NCI-H1694 treated with DMSO at 0.1 percent for 48 hours (cell line): ENCODE measurements at regions not wholly inside any gene's neighbourhood (a gene's known extent, or its start where the extent isn't known, plus 50 kb on each side); places are given as distances from the start of the nearest gene placed in this dataset.
"Not testable (repeated sequence)": the region's sequence is repeated elsewhere in the genome, so short reads cannot be mapped to it uniquely, and the experiment has no call there.

Experiments
- DNase-seq: peaks from one replicate; lab custom pipeline; 2025; lab: John Stamatoyannopoulos, UW

DNA sequence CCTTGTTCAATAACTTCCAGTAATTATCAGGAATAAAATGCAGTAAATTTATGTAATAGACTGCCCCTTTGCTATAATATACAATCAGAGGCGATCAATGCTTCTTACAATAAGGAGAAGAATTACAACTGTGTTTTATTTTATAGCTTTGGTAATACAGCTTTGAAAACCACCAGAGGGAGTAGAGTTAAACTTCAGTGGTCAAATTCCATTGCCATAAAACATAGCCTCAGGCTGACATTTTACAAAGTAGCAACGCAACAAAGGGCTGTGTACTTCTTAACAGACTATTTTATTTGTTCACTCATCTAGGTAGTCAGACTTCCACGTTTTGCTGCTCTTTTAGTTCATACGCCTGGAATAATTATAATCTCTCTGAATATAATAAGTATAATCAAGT is 58.5 kb downstream of the TEX13C start:
- no peak for DNase-seq

DNA sequence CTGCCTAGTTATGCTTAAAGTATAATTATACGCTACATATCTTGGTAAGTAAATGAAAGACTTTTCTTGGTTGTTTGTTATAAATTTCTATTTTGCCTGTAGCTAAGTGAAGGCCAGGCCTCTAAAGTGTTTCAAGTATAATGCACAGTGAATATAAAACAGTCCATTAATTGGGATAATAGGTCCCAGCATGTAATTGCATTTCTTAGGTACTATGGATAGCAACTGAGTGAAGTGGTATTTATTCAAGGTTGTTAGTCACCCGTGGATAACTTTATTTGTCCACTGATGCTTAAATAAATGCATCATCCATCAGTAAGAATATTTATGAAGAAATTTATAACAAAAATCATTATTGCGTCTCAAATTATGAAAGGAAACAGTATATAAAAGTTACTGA is 59.1 kb downstream of the TEX13C start:
- no peak for DNase-seq

DNA sequence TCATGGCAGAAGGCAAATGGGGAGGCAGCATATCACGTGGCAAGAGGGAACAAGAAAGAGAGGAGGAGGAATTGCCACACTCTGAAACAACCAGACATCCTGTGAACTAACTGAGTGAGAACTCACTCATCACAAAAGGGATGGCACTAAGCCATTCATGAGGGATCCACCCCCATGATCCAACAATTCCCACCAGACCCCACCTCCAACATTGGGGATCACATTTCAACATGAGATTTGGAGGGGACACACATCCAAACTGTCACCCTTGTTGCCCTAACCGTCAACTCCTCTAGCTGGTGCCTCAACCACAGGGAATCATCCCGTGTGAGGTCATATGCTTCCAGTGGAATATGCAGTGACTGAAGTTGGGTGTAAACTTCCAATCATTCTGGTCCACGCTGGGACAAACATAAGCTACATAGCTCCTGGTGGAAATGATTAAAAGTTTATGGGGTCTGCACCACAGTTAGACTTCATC is 62.5 kb downstream of the TEX13C start:
- no peak for DNase-seq

DNA sequence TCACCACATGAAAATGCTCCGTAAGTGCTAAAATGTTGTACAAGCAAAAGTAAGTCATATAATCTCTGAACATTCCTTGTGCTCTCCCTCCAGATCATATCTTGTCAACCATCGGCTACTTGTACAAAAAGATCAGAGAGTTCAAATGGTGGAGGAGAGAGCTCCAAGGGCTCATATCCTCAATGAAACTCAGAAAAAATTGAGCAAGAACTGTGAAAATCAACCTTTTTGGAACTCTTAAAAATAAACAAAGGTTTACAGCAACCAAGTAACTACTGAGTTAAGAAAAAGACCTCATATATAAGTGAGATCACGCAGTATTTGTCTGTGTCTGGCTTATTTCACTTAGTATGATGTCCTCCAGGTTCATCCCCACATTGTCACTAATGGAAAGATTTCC is 63.2 kb downstream of the TEX13C start:
- no peak for DNase-seq

DNA sequence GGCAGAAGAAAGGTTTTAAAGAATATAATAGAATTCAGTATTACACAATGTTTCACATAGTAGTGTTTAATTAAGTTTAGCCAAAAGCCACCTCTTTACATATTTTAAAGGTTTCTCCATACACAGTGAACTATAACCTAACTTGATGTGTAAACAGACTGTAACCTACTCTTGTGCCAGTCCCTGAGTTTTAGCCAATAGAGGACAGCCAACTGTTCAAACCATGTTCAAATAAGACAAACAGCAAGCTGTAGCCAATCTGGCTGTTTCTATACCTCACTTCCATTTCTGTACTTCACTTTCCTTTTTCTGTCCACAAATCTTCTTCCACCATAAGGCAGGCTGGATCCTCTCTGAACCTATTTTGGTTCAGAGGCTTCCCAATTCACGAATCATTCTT is 65.2 kb downstream of the TEX13C start:
- no peak for DNase-seq

DNA sequence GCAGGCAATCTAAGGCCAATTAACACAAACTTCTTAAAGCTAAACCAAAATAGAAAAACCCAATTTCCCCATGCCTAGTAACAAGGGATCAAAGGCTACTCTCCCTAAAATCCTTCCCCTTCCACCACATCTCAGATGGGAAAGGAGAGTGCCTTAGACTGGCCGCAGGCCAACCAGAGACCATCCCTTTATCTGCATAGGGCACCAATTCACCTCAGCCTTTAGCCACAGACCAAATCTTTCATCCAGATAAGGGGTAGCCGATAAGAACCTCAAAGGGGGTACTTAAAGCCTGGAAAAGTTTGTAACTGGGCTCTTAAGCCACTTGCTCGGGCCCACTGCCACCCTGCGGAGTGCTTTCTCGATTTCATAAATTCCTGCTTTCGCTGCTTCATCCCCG is 68.3 kb downstream of the TEX13C start:
- no peak for DNase-seq

DNA sequence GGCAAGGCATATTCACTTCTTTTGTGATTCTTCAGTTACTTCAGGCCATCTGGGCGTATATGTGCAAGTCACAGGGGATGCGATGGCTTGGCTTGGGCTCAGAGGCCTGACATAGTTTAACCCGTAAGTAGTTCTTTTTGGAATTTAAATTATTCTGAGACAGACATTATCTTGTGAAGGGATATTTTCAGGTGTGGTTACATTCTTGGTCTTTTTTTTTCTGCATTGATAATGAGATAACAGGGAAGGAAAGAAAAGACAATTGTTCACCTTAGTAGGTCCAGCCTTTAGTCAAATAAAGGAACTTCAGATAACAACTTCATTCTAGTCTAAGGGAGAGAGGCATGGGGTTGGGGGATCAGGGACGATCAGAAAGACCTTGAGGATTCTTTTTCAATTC is 74.8 kb downstream of the TEX13C start:
- DNase-seq, result no peak

DNA sequence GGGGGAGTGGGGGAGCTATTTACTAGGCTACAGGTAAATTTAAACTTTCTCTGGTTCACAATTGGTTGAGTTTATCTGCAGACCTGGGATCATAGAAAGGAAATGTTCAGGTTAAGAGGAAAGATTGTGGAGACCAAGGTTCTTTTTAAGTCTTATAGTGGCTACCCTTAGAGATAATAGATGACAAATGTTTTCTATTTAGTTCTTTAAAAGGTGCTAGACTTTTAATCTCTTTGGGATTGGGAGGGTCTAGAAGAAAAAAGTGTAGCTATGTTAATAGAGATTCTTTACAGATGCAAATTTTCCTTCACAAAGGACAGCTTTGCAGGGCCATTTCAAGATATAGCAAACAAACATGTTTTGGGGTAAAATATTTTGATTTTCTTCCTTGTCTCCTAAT is 76.0 kb downstream of the TEX13C start:
- DNase-seq, result no peak

DNA sequence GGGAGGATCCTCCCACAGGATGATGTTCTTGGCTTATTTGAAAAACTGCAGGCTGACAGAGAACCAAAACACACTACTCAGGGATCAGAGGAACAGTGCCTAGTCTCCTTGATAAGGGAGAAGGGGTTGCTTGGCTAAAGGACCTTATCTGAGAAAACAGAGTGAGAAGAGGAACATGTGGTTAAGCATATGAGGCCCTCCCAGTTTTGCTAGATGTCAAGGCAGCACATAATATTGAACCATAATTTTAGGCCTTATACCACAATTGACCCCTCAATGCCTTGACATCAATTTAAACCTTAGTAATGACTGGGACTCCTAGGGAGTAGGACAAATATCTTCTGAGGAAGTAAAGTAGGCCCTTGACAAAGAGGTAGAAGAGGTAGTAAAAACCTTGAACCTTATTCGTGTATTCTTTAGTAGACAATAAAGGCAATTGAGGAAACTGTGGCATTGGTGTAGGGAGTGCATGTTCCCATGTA is 79.3 kb downstream of the TEX13C start:
- no peak for DNase-seq

DNA sequence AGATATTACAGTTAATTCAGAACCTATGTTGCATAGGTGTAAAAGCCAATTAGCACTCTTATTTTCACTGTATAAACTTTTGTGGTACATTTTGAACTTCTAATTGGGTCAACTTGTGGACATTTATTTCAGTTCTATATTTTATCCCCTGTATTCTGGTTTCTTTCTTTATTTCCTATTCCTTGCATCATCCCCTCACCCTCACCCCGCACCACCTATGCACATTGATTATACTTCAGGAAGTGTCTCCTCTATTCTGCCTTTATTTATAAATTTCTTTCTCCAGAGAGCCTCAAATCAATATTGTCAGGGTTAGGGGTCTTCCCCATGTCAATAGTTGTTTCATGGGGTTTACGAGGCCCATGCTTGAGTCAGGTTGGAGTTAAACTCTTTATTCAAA is 83.1 kb downstream of the TEX13C start:
- no peak for DNase-seq

DNA sequence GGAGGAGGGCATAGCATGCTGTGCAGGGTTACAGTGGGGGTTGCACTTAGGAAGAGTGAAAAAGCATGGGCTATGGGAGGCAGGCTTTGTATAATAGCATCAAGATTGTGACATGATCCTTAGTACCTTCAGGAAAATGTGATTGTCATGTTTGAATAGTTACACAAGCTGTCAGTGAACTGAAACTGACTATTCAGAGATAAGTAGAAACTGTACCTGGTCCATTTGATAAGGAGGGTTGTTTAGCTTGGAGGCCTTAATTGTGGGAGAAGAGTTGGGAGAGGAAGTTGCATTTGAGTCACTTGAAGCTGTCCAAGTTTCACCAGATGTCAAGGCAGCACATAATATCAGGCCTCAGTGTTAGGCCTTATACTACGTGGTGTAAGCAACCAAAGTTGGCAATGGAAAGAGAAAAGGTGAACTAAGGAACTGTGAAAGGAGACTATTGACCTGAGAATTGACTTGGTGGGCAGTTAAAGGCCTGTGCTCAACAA is 85.0 kb downstream of the TEX13C start:
- no peak for DNase-seq

DNA sequence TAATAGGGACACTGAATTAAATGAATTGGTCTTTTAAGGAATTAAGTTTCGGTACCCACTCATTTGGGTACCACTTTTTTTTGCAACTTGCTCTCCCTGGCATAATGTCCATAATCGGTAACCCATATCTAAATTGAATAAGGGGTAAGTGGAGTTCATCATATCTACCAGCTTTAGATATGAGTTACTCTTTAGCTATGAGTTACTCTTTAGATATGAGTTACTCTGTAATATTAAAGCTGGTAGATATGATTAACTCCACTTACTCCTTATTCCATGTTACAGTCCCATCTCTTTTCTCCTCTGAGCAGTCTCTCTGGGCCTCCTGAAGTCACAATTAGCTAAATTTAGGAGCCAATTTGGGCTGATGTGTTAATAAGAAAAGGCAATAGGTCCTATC is 85.7 kb downstream of the TEX13C start:
- DNase-seq, result no peak

DNA sequence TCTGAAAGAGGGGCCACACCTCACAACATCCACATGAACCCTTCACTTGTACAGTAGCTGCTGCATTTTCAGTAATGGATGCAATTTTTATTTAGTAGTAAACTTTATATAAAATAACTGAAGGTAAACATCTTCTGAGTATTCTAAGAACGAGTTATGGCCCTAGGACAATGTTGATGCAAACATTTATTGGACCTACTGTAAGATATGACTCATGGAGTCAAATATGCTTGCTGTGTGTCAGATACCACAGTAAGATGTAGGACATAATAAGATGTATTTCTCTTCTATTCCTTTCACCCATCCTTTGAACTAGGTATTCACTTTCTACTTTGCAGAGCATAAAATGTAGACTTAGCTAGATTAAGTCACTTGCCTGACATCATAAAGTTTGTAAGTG is 87.6 kb downstream of the TEX13C start:
- DNase-seq, result no peak

DNA sequence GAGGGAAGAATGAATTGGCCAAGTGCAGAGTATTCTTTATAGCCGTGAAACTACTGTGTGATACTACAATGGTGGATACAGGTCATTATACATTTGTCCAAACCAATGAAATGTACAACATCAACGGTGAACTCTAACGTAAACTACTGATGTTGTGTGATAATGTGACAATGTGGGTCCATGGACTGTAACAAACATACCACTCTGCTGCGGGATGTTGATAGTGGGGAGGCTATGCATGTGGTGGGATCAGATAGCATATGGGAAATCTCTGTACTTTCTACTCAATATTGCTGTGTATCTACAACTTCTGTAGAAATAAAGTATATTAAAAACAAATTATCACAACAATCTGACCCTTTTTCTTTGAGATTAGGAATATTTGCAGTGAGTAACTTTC is 101.1 kb downstream of the TEX13C start:
- no peak for DNase-seq

DNA sequence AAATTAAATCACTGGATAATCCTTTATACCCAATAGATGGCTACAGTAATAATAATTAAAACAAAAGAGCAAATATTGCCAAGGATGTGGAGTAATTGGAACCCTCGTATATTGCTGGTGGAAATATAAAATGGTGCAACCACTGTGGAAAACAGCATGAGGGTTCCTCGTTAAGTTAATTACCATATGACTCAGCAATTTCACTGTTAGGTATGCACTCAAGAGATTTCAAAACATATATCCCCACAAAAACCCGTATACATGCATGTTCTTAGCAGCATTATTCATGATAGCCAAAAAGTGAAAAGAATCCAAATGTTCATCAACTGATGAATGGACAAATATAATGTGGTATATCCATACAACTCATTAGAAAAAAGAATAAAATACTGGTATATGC is 103.3 kb downstream of the TEX13C start:
- DNase-seq, result no peak

DNA sequence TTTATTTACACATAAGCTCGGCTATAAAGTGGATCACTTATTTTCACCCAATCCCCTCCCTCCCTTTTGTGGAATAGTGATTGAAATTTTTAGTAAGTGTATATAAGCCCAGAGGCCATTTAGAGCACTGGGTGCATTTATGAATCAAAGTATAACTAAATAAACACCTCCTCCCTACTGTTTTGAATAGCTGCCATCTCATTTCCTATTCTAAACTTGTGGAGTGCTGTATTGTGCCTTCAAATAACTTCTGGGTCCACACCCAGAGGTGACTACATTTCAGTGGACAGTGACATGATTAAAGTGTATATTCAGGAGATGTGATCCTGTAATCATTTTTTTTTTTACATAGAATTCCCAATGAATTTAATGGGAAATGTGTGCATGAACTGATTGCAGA is 104.9 kb downstream of the TEX13C start:
- no peak for DNase-seq

DNA sequence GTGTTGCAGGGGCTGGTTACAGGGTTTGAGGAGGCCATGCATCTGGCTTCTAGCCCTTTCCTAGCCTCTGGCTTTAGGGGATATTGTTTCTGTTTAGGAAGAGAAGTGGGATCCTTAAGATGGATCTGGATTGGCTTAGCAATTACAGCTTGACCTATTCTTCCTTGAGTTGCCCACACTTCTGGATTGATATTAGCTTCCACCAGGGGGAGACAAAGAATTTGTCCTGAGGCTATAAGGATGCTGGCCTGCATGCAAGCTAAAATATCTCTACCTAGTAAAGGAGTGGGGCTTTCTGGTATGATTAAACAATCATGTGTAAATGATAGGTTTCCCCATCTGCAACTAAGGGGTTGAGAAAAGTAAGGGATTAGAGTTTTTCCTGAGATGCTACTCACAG is 117.2 kb downstream of the TEX13C start:
- peak; percentile 15 for DNase-seq

DNA sequence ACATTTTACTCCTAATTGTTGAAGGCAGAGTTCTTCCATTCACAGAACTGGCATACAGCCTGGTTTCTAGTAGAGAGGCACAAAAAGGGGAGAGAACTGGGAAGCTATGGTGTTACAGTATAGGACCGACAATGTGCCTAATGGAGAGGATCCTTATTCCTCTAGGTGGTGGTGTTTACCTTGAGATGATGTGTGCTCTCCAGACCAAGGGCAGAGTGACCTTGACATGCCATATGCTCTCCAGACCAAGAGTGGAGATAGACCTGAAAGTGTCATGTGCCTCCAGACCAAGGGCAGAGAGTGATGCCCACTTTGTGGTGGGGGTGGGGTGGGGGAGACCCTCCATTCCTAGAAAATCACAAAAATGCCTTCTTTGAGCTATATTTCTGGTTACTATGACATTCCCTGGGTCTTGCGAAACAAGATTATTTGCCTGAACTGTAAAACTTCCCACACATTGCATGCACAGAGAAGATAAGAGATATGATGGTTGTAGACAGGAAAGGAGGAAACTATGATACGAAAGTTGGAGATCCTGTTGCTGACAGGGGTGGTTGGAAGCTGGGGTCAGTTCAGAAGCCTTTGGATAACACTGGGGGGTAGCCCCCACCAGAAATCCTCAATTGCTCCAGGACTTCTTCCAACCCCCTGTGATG is 119.7 kb downstream of the TEX13C start:
- DNase-seq, result no peak

DNA sequence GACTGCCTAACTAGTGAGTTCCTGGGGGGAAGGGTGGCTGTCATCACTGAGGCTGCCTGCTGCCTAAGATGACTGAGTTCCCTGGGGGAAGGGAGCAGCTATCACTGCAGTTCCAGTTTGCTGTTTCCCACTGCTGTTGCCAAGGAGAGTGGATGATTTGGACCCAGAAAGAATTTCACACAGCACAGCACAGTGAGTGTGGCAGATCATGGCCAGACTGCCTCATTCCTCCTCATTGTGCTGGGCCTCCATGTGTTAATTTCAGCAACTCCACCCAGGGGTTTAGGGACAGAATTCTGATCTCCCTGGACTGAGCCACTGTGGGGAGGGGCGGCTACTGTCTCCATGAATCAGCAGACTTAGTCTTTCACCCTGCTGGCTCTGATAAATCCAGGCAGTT is 125.0 kb downstream of the TEX13C start:
- DNase-seq, result no peak

DNA sequence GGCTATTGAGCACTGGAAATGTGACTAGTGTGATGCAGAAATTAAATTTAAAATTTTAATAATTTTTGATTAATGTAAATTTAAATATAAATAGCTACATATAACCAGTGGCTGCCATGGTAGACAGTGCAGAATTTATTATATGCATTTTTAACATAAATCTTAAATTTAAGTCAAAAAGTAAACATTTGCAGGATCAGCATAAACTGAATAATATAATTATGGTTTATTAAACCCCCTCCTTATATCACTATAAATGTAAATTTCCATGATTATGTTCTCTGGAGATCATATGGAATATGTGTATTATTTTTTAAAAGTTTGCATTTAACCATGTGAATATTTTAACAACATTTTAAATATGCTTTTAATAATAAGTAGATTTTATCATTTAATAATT is 155.8 kb downstream of the TEX13C start:
- no peak for DNase-seq

DNA sequence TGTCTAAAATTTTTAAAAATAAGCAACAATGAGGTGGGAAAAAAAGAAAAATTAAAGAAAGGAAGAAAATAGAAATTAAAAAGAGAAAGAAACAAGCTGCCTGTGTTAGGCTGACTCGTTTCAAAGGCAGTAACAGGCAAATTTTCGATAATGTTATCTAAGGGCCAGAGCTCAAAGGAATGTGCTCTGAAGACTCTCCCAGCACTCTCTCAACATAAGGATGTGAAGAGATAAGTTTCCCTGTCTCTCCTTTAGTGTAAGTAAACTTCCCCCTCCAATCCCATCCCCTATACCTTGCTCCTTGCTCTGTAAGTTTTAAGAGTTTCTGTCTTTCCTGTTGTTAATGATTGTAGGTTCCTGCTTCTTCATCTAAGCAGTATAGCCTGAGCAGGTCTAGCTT is 172.8 kb downstream of the TEX13C start:
- no peak for DNase-seq

DNA sequence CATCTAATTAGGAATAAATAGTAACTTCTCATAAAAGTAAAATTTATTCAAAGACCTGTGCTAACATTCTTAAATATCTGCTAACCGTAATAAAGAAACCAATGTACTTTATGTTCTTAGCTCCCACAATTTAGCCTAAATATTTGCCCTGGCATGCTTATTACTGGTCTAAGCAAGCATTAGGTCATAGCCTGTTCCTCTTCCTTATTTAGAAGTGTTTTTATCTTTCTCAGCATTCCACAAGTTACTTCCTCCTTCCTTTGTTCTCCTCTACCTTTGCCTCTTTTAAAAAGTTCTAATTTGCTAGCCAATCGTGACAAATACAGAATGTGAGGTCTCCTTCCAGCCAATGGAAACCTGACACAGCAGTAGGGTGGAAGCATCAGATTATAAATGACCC is 173.3 kb downstream of the TEX13C start:
- not testable (repeated sequence) for DNase-seq

DNA sequence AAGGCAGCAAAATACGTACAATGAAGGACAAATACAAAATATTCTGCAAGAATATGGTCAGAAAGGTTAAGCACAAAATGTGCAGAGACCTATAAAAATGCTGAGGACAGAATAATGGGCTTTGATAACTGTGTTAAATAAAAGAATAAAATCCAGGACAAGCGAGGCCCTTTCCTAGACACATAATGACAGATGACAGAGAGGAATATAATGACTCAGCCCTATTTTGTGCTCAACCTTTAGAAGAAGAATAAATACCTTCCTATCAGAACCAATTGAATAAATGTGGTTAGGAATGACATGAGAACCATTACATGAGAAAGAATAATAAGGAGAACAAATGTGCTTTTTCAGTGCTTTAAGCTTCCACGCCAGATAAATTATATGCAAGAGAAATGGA is 178.0 kb downstream of the TEX13C start:
- DNase-seq, result no peak

DNA sequence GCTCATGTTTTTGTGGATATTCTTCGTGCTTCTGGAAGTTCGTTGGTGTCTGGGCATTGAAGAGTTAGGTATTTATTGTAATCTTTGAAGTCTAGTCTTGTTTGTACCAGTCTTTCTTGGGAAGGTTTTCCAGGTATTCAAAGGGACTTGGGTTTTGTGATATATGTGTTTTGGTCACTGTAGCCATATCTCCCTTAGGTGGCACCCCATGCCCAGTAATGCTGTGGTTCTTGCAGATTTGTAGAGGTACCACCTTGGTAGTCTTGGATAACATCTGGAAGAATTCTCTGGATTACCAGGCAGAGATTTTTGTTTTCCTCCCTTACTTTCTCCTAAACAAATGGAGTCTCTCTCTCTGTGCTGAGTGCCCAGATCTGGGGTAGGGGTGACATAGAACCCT is 184.1 kb downstream of the TEX13C start:
- DNase-seq, result no peak
